GM12891 (cell line): ENCODE measurements at regions not wholly inside any gene's neighbourhood (a gene's known extent, or its start where the extent isn't known, plus 50 kb on each side); places are given as distances from the start of the nearest gene placed in this dataset.

Source experiments
- PAX5 ChIP-seq: IDR thresholded peaks from 2 replicates; pipeline ENCODE4 v1.6.1; 2011; ENCODE audit warnings: low read length, moderate library complexity, mild to moderate bottlenecking; ENCODE audit not compliant: insufficient read depth, severe bottlenecking
- POLR2A ChIP-seq: IDR thresholded peaks from 2 replicates; pipeline ENCODE4 v1.6.1; 2011; ENCODE audit warnings: low read depth, low read length, control low read depth
- POLR2AphosphoS5 ChIP-seq: IDR thresholded peaks from 2 replicates; pipeline ENCODE4 v1.6.1; 2011; ENCODE audit warnings: low read depth, low read length, control low read depth
- POU2F2 ChIP-seq: IDR thresholded peaks from 2 replicates; pipeline ENCODE4 v1.6.1; 2011; ENCODE audit warnings: low read depth, mild to moderate bottlenecking, control low read depth, low read length, moderate library complexity
- SPI1 ChIP-seq: IDR thresholded peaks from 2 replicates; pipeline ENCODE4 v1.6.1; 2011; ENCODE audit warnings: low read depth, low read length, control low read depth
- TAF1 ChIP-seq: IDR thresholded peaks from 2 replicates; pipeline ENCODE4 v1.6.1; 2011; ENCODE audit warnings: low read depth, low read length, control low read depth

- TF ChIP-seq POLR2A: no peak
- TF ChIP-seq POLR2AphosphoS5: no peak
- TF ChIP-seq POU2F2: no peak
- TF ChIP-seq SPI1: no peak
- no peak for TF ChIP-seq TAF1
- no peak for TF ChIP-seq PAX5
These were observed 63.8 kb upstream of the CLMP start for GRCh38 chr11:123258877-123259276.
